ENCODE measurements at regions not wholly inside any gene's neighbourhood (a gene's known extent, or its start where the extent isn't known, plus 50 kb on each side); places are given as distances from the start of the nearest gene placed in this dataset.

GRCh38 chr4:189659287-189659686 lies 281.4 kb upstream of the FRG1 start:
- no peak overlapping the region for H3K4me3 ChIP-seq (ENCODE audit: low read depth, low read length)
- TF ChIP-seq ZNF701 (tag by site-specific recombination; IDR thresholded peaks at IDR 0.05) (no peak), ZNF433 (tag by site-specific recombination; IDR thresholded peaks at IDR 0.05; ENCODE audit: low read depth) (no peak), ZNF280C (tag by site-specific recombination; IDR thresholded peaks at IDR 0.05) (no peak), ZNF239 (tag by site-specific recombination; IDR thresholded peaks at IDR 0.05) (no peak), CTCF (tag by site-specific recombination; IDR thresholded peaks at IDR 0.05) (no peak), ZNF324 (tag by site-specific recombination; IDR thresholded peaks at IDR 0.05) (no peak), ZNF664 (tag by site-specific recombination; IDR thresholded peaks at IDR 0.05) (no peak), ZNF830 (tag by site-specific recombination; IDR thresholded peaks at IDR 0.05; ENCODE audit: low read depth) (no peak), ZNF169 (tag by site-specific recombination; IDR thresholded peaks at IDR 0.05) (no peak), AEBP2 (tag by site-specific recombination; IDR thresholded peaks at IDR 0.05; ENCODE audit: borderline replicate concordance) (no peak), ZNF843 (tag by site-specific recombination; IDR thresholded peaks at IDR 0.05) (no peak), GLIS1 (tag by site-specific recombination; IDR thresholded peaks at IDR 0.05) (no peak), GLIS2 (tag by site-specific recombination; IDR thresholded peaks at IDR 0.05) (no peak)
- H3K9me3 ChIP-seq (ENCODE audit: control insufficient read depth, insufficient read depth, low read depth, low read length), result no peaks in the 10 kb centered on the region
- no peaks in the 10 kb centered on the region for H3K36me3 ChIP-seq (ENCODE audit: control insufficient read depth in 2 of 2, insufficient read depth in 1 of 2, low read length in 2 of 2)
- no peak overlapping the region for H3K27ac ChIP-seq (ENCODE audit: extremely low read depth, low read depth, low read length)
- no peaks in the 10 kb centered on the region for H3K4me1 ChIP-seq (ENCODE audit: control insufficient read depth, insufficient read depth, low read length)
- ChIA-PET POLR2A (no interaction called here), CTCF (no interaction called here)

- no peak overlapping the region for H3K27ac ChIP-seq (ENCODE audit: extremely low read depth, low read depth, low read length)
- no peaks in the 10 kb centered on the region for H3K9me3 ChIP-seq (ENCODE audit: control insufficient read depth, insufficient read depth, low read depth, low read length)
- no peak overlapping the region for H3K4me3 ChIP-seq (ENCODE audit: low read depth, low read length)
- POLR2A ChIA-PET, result no interaction called here
- CTCF ChIA-PET, result no interaction called here
- H3K36me3 ChIP-seq (ENCODE audit: control insufficient read depth in 2 of 2, insufficient read depth in 1 of 2, low read length in 2 of 2), result no peaks in the 10 kb centered on the region
- no peaks in the 10 kb centered on the region for H3K4me1 ChIP-seq (ENCODE audit: control insufficient read depth, insufficient read depth, low read length)
- TF ChIP-seq ZNF555 (tag by site-specific recombination; conservative IDR thresholded peaks at IDR 0.05) (no peak), ZFP37 (tag by site-specific recombination; IDR thresholded peaks at IDR 0.05) (no peak), ZNF747 (tag by site-specific recombination; IDR thresholded peaks at IDR 0.05) (no peak), ZNF280C (tag by site-specific recombination; IDR thresholded peaks at IDR 0.05) (no peak), ZNF2 (tag by site-specific recombination; IDR thresholded peaks at IDR 0.05) (no peak), ATF2 (tag by site-specific recombination; IDR thresholded peaks at IDR 0.05; ENCODE audit: low read depth) (no peak), ZNF404 (tag by site-specific recombination; IDR thresholded peaks at IDR 0.05) (no peak), ZBTB7A (tag by site-specific recombination; IDR thresholded peaks at IDR 0.05; ENCODE audit: low read depth) (no peak), ZNF394 (tag by site-specific recombination; IDR thresholded peaks at IDR 0.05; ENCODE audit: borderline replicate concordance) (no peak), KLF9 (tag by site-specific recombination; IDR thresholded peaks at IDR 0.05; ENCODE audit: low read depth) (no peak), PRDM6 (tag by site-specific recombination; IDR thresholded peaks at IDR 0.05) (no peak), SETDB1 (IDR thresholded peaks at IDR 0.05; ENCODE audit: insufficient read length, low read length) (no peak)
Measured at GRCh38 chr4:189660722-189661360, 279.8 kb upstream of the FRG1 start.
